ENCODE measurements at regions not wholly inside any gene's neighbourhood (a gene's known extent, or its start where the extent isn't known, plus 50 kb on each side); places are given as distances from the start of the nearest gene placed in this dataset.

DNA sequence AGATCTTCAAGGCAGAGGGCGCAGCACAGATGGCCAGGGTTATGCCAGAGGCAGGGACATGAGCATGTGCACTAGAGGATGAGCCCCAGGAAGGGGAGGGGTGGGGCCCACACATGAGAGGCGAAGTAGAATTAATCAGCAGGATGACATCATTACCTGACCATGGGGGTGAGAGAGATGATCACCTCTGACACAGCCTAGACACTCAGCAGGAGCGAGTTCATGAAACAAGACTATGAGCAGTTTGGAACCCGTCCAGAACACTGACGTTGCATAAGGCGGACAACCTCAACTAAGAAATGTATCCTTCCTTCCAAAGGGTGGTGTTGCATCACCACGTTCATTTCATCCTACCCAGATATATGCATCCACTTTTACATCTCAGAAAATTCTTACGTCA lies 446.7 kb upstream of the TENM3 start:
- no peak overlapping the region for H3K27ac Mint-ChIP-seq (ENCODE audit: unreplicated experiment)

GRCh38 chr4:181798536-181798935 lies 444.7 kb upstream of the TENM3 start:
- Histone ChIP-seq H3K4me3 (ENCODE audit: low read depth, low read length) (no peak overlapping the region), H3K4me1 (no peaks in the 10 kb centered on the region), H3K9me3 (no peaks in the 10 kb centered on the region), H3K36me3 (ENCODE audit: control insufficient read depth, insufficient read depth, low read length) (no peaks in the 10 kb centered on the region), H3K27me3 (replicated peaks; ENCODE audit: control insufficient read depth, insufficient read depth, low read length) (no peaks in the 10 kb centered on the region)
- Mint-ChIP-seq H3K27me3 (ENCODE audit: insufficient read depth, unreplicated experiment) (peaks cover 5% of the 10 kb centered on the region), H3K9me3 (ENCODE audit: unreplicated experiment) (peaks cover 13% of the 10 kb centered on the region), H3K4me1 (ENCODE audit: low read depth, unreplicated experiment) (no peaks in the 10 kb centered on the region), H3K4me3 (ENCODE audit: unreplicated experiment) (no peak overlapping the region), H3K36me3 (ENCODE audit: insufficient read depth, unreplicated experiment) (no peaks in the 10 kb centered on the region), H3K27ac (ENCODE audit: unreplicated experiment) (no peak overlapping the region)
- BruUV-seq (replicated peaks), result no TSS peak
- intact Hi-C loops (cut with micrococcal nuclease; ENCODE audit: unreplicated experiment), result no loop called here
- ChIA-PET POLR2A (no interaction called here), CTCF (no interaction called here)
- TF ChIP-seq, protein P1, sequence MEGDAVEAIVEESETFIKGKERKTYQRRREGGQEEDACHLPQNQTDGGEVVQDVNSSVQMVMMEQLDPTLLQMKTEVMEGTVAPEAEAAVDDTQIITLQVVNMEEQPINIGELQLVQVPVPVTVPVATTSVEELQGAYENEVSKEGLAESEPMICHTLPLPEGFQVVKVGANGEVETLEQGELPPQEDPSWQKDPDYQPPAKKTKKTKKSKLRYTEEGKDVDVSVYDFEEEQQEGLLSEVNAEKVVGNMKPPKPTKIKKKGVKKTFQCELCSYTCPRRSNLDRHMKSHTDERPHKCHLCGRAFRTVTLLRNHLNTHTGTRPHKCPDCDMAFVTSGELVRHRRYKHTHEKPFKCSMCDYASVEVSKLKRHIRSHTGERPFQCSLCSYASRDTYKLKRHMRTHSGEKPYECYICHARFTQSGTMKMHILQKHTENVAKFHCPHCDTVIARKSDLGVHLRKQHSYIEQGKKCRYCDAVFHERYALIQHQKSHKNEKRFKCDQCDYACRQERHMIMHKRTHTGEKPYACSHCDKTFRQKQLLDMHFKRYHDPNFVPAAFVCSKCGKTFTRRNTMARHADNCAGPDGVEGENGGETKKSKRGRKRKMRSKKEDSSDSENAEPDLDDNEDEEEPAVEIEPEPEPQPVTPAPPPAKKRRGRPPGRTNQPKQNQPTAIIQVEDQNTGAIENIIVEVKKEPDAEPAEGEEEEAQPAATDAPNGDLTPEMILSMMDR (IDR thresholded peaks at IDR 0.05; ENCODE audit: insufficient read depth in 1 of 2, low read depth in 1 of 2, low read length in 1 of 2, severe bottlenecking in 1 of 2, unreplicated experiment in 1 of 2), result no peak
- no peak for DNase-seq

More for the DNA sequence above, 446.7 kb upstream of the TENM3 start:
- no peak for DNase-seq
- ChIA-PET CTCF (no interaction called here), POLR2A (no interaction called here)
- intact Hi-C loops (cut with micrococcal nuclease; ENCODE audit: unreplicated experiment), result no loop called here
- no TSS peak for BruUV-seq (replicated peaks)
- H3K27me3 Mint-ChIP-seq (ENCODE audit: insufficient read depth, unreplicated experiment), result peaks cover 5% of the 10 kb centered on the region
- no peak overlapping the region for H3K4me3 Mint-ChIP-seq (ENCODE audit: unreplicated experiment)
- Histone ChIP-seq H3K4me3 (ENCODE audit: low read depth, low read length) (no peak overlapping the region), H3K27me3 (replicated peaks; ENCODE audit: control insufficient read depth, insufficient read depth, low read length) (no peaks in the 10 kb centered on the region), H3K9me3 (no peaks in the 10 kb centered on the region), H3K4me1 (no peaks in the 10 kb centered on the region), H3K36me3 (ENCODE audit: control insufficient read depth, insufficient read depth, low read length) (no peaks in the 10 kb centered on the region)
- H3K36me3 Mint-ChIP-seq (ENCODE audit: insufficient read depth, unreplicated experiment), result no peaks in the 10 kb centered on the region
- H3K9me3 Mint-ChIP-seq (ENCODE audit: unreplicated experiment), result peaks cover 13% of the 10 kb centered on the region
- no peaks in the 10 kb centered on the region for H3K4me1 Mint-ChIP-seq (ENCODE audit: low read depth, unreplicated experiment)
- TF ChIP-seq, protein P1 (IDR thresholded peaks at IDR 0.05; ENCODE audit: insufficient read depth in 1 of 2, low read depth in 1 of 2, low read length in 1 of 2, severe bottlenecking in 1 of 2, unreplicated experiment in 1 of 2), result no peak

- ChIA-PET CTCF (no interaction called here), POLR2A (no interaction called here)
- BruUV-seq (replicated peaks), result no TSS peak
- no peak overlapping the region for H3K4me3 ChIP-seq (ENCODE audit: low read depth, low read length)
- no peaks in the 10 kb centered on the region for H3K4me1 ChIP-seq
- no peak overlapping the region for H3K27ac Mint-ChIP-seq (ENCODE audit: unreplicated experiment)
- H3K9me3 ChIP-seq, result no peaks in the 10 kb centered on the region
- peaks cover 13% of the 10 kb centered on the region for H3K9me3 Mint-ChIP-seq (ENCODE audit: unreplicated experiment)
- H3K4me3 Mint-ChIP-seq (ENCODE audit: unreplicated experiment), result no peak overlapping the region
- H3K27me3 Mint-ChIP-seq (ENCODE audit: insufficient read depth, unreplicated experiment), result peaks cover 2% of the 10 kb centered on the region
- intact Hi-C loops (cut with micrococcal nuclease; ENCODE audit: unreplicated experiment), result no loop called here
- no peaks in the 10 kb centered on the region for H3K36me3 ChIP-seq (ENCODE audit: control insufficient read depth, insufficient read depth, low read length)
- H3K4me1 Mint-ChIP-seq (ENCODE audit: low read depth, unreplicated experiment), result no peaks in the 10 kb centered on the region
- H3K27me3 ChIP-seq (replicated peaks; ENCODE audit: control insufficient read depth, insufficient read depth, low read length), result no peaks in the 10 kb centered on the region
- DNase-seq, result no peak
- TF ChIP-seq, protein P1 (IDR thresholded peaks at IDR 0.05; ENCODE audit: insufficient read depth in 1 of 2, low read depth in 1 of 2, low read length in 1 of 2, severe bottlenecking in 1 of 2, unreplicated experiment in 1 of 2), result no peak
- no peaks in the 10 kb centered on the region for H3K36me3 Mint-ChIP-seq (ENCODE audit: insufficient read depth, unreplicated experiment)
These were observed 443.6 kb upstream of the TENM3 start for GRCh38 chr4:181799561-181800069.

Measured in Caco-2 (cell line).